ENCODE measurements at regions not wholly inside any gene's neighbourhood (a gene's known extent, or its start where the extent isn't known, plus 50 kb on each side); places are given as distances from the start of the nearest gene placed in this dataset.

DNA sequence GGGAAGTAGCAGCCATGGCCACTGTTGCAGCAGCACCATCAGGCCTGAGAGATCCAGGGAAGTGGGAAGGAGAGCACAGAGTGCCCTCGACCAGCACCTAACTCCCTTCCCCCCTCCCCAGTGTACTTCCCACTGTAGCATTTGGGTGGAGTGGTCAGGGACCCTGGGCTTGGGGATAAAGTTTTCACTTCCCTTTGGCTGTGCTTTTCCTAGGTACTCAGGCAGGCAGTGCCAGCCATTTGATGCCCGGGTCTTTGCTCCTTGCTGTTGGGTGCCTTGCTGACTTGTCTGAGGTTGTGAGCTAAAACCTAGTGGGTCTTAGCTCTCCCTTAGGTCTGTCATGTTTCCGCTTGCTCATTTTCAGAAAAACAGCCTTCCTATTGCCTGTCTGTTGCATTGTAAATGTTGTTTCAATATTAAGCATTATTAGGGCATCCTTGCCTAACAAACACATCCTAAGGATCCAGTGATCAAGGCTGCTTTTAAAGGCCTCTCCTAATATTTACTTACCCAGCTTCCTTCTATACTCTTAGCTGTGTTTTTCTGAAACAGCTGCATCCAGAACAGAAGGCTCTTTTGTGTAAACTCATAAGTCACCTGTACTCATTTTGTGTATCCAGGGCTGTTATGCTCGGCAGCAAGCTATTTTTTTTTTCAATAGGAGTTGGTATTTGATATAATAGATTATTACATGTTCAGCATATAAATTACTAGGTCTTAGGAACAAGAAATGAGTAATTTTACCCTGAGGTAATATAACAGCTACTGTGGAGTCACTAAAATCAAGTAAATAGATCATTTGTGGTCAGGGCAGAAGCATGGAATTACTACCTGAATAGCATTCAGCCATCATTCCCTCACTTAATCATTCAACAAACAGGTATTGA, 418.6 kb upstream of the PROX1 start:
- Mint-ChIP-seq H3K27me3 (ENCODE audit: low read depth) (peaks cover 11% of the 10 kb centered on the region), H3K27ac (ENCODE audit: unreplicated experiment) (no peak overlapping the region), H3K4me1 (ENCODE audit: low read depth) (no peaks in the 10 kb centered on the region), H3K36me3 (ENCODE audit: low read depth) (peaks cover 2% of the 10 kb centered on the region), H3K4me3 (ENCODE audit: unreplicated experiment) (no peak overlapping the region), H3K9me3 (ENCODE audit: low read depth) (peaks cover 20% of the 10 kb centered on the region)
- no peak for DNase-seq (ENCODE audit: low spot score)
- TF ChIP-seq, protein P1, sequence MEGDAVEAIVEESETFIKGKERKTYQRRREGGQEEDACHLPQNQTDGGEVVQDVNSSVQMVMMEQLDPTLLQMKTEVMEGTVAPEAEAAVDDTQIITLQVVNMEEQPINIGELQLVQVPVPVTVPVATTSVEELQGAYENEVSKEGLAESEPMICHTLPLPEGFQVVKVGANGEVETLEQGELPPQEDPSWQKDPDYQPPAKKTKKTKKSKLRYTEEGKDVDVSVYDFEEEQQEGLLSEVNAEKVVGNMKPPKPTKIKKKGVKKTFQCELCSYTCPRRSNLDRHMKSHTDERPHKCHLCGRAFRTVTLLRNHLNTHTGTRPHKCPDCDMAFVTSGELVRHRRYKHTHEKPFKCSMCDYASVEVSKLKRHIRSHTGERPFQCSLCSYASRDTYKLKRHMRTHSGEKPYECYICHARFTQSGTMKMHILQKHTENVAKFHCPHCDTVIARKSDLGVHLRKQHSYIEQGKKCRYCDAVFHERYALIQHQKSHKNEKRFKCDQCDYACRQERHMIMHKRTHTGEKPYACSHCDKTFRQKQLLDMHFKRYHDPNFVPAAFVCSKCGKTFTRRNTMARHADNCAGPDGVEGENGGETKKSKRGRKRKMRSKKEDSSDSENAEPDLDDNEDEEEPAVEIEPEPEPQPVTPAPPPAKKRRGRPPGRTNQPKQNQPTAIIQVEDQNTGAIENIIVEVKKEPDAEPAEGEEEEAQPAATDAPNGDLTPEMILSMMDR (IDR thresholded peaks at IDR 0.05) = no peak

DNA sequence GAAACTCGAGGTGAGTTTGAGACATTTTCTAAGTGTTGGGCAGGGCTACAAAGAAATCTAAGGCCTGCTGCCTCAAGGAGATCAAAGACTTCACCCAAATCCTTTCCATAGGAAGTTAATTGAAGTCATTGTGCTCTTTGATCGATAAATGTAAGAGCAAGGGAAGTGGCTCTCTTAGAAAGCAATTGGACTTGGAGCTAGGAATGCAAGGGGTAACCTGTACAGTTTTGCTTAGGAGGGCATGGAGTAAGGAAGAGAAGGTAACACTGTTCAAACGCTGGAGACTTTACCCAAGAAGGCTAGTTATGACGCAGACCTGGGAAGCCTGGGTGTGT, 418.0 kb upstream of the PROX1 start:
- H3K27me3 Mint-ChIP-seq (ENCODE audit: low read depth) = peaks cover 11% of the 10 kb centered on the region
- no peaks in the 10 kb centered on the region for H3K4me1 Mint-ChIP-seq (ENCODE audit: low read depth)
- DNase-seq (ENCODE audit: low spot score) = no peak
- no peak overlapping the region for H3K4me3 Mint-ChIP-seq (ENCODE audit: unreplicated experiment)
- TF ChIP-seq, protein P1 (IDR thresholded peaks at IDR 0.05) = no peak
- H3K27ac Mint-ChIP-seq (ENCODE audit: unreplicated experiment) = no peak overlapping the region
- peaks cover 2% of the 10 kb centered on the region for H3K36me3 Mint-ChIP-seq (ENCODE audit: low read depth)
- H3K9me3 Mint-ChIP-seq (ENCODE audit: low read depth) = peaks cover 14% of the 10 kb centered on the region

DNA sequence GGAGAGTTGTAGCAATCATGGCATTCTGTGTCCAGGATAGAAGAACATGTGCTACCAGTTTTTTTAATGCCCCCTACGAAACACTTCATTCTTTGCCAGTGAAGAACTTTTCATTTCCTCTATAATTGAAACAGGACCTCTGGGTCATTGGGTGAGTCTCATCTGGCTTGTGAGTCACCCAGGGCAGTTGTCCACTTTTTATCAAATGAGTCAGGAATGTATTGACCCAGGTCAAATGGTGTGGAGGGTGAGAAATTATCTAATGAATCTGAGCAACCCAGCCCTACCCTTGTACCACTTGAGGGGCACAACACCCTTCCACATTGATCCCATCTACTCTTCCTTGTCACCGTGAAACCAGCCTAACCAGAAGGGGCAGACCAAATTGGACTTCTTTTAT, 417.3 kb upstream of the PROX1 start:
- no peaks in the 10 kb centered on the region for H3K4me1 Mint-ChIP-seq (ENCODE audit: low read depth)
- H3K9me3 Mint-ChIP-seq (ENCODE audit: low read depth) = peaks cover 9% of the 10 kb centered on the region
- TF ChIP-seq, protein P1 (IDR thresholded peaks at IDR 0.05) = no peak
- no peak overlapping the region for H3K27ac Mint-ChIP-seq (ENCODE audit: unreplicated experiment)
- H3K36me3 Mint-ChIP-seq (ENCODE audit: low read depth) = peaks cover 2% of the 10 kb centered on the region
- H3K27me3 Mint-ChIP-seq (ENCODE audit: low read depth) = peaks cover 9% of the 10 kb centered on the region
- H3K4me3 Mint-ChIP-seq (ENCODE audit: unreplicated experiment) = no peak overlapping the region
- DNase-seq (ENCODE audit: low spot score) = no peak

DNA sequence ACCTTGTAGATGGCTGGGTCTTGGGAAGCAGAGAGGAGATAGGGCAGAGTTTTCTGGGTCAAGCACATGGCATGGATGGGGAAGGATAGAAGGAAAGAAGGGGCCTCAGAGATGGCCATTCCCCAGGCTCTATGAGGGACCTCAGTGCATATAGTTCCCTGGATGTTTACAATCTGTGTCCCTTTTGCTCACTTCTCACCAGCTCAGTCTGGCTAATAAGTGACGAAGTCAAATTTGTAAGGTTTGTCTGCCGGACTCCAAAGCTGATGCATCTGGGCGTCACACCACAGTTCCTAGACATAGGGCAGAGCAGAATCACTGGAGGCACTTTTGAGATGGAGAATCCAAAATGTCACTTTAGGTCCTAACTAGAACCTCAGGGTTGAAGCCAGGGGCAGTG, 416.4 kb upstream of the PROX1 start:
- Mint-ChIP-seq H3K27me3 (ENCODE audit: low read depth) (peaks cover 9% of the 10 kb centered on the region), H3K36me3 (ENCODE audit: low read depth) (peaks cover under 1% of the 10 kb centered on the region), H3K4me1 (ENCODE audit: low read depth) (no peaks in the 10 kb centered on the region), H3K4me3 (ENCODE audit: unreplicated experiment) (no peak overlapping the region), H3K27ac (ENCODE audit: unreplicated experiment) (no peak overlapping the region), H3K9me3 (ENCODE audit: low read depth) (peaks cover 6% of the 10 kb centered on the region)
- no peak for DNase-seq (ENCODE audit: low spot score)
- TF ChIP-seq, protein P1 (IDR thresholded peaks at IDR 0.05) = no peak

DNA sequence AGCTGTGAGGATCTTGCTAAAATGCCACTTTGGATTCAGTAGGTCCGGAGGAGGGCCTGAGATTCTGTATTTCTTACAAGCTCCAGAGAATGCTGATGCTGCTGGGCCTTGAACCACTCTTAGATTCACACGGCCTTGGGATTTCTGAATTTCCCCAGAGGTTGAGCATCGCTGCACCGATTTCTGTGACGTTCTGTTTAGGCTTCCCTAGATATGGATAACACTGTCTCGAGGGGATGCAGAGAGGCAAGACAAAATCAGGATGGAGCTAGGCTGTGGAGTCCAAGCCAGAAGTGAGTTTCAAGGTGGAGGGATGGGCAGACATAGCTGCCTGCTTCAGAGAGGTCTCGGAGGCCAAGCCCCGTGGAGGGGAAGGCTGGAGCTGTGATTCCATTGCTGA, 415.9 kb upstream of the PROX1 start:
- TF ChIP-seq, protein P1 (IDR thresholded peaks at IDR 0.05) = no peak
- Mint-ChIP-seq H3K4me1 (ENCODE audit: low read depth) (no peaks in the 10 kb centered on the region), H3K4me3 (ENCODE audit: unreplicated experiment) (no peak overlapping the region), H3K9me3 (ENCODE audit: low read depth) (peaks cover 2% of the 10 kb centered on the region), H3K27me3 (ENCODE audit: low read depth) (peaks cover 9% of the 10 kb centered on the region), H3K27ac (ENCODE audit: unreplicated experiment) (no peak overlapping the region), H3K36me3 (ENCODE audit: low read depth) (no peaks in the 10 kb centered on the region)
- no peak for DNase-seq (ENCODE audit: low spot score)
